ENCODE measurements at regions not wholly inside any gene's neighbourhood (a gene's known extent, or its start where the extent isn't known, plus 50 kb on each side); places are given as distances from the start of the nearest gene placed in this dataset.

- TF ChIP-seq CTCF (IDR thresholded peaks at IDR 0.05; ENCODE audit: insufficient read depth, low read length, severe bottlenecking): no peak
- FAIRE-seq: no peak
- no peak for DNase-seq (ENCODE audit: low read depth)
Measured at GRCh38 chr5:54695198-54695966, 177.8 kb downstream of the SNX18 start.

GRCh38 chr5:54693936-54694657, 176.5 kb downstream of the SNX18 start:
- no peak for FAIRE-seq
- H3K36me3 ChIP-seq (ENCODE audit: control insufficient read depth, insufficient read depth, low read length): no peaks in the 10 kb centered on the region
- TF ChIP-seq CTCF (IDR thresholded peaks at IDR 0.05; ENCODE audit: insufficient read depth, low read length, severe bottlenecking): no peak
- H3K27me3 ChIP-seq (ENCODE audit: control insufficient read depth, insufficient read depth, low read length): no peaks in the 10 kb centered on the region
- H3K4me3 ChIP-seq (ENCODE audit: low read depth, low read length): no peak overlapping the region
- no peak for DNase-seq (ENCODE audit: low read depth)

More at GRCh38 chr5:54695198-54695966, 177.8 kb downstream of the SNX18 start:
- H3K27me3 ChIP-seq (ENCODE audit: control insufficient read depth, insufficient read depth, low read length): no peaks in the 10 kb centered on the region
- H3K4me3 ChIP-seq (ENCODE audit: low read depth, low read length): no peak overlapping the region
- no peaks in the 10 kb centered on the region for H3K36me3 ChIP-seq (ENCODE audit: control insufficient read depth, insufficient read depth, low read length)

- FAIRE-seq: no peak
- DNase-seq (ENCODE audit: low read depth): no peak
- Histone ChIP-seq H3K4me3 (ENCODE audit: low read depth, low read length) (no peak overlapping the region), H3K27me3 (ENCODE audit: control insufficient read depth, insufficient read depth, low read length) (no peaks in the 10 kb centered on the region), H3K36me3 (ENCODE audit: control insufficient read depth, insufficient read depth, low read length) (no peaks in the 10 kb centered on the region)
- no peak for TF ChIP-seq CTCF (IDR thresholded peaks at IDR 0.05; ENCODE audit: insufficient read depth, low read length, severe bottlenecking)
Measured at GRCh38 chr5:54692631-54693030, 175.1 kb downstream of the SNX18 start.

GRCh38 chr5:54691656-54692055, 174.1 kb downstream of the SNX18 start:
- H3K27me3 ChIP-seq (ENCODE audit: control insufficient read depth, insufficient read depth, low read length): no peaks in the 10 kb centered on the region
- no peak overlapping the region for H3K4me3 ChIP-seq (ENCODE audit: low read depth, low read length)
- no peak for TF ChIP-seq CTCF (IDR thresholded peaks at IDR 0.05; ENCODE audit: insufficient read depth, low read length, severe bottlenecking)
- H3K36me3 ChIP-seq (ENCODE audit: control insufficient read depth, insufficient read depth, low read length): no peaks in the 10 kb centered on the region
- DNase-seq (ENCODE audit: low read depth) (no peak), FAIRE-seq (no peak)

GRCh38 chr5:54689411-54690251, 172.1 kb downstream of the SNX18 start:
- no peak for FAIRE-seq

More at GRCh38 chr5:54689411-54690251, 172.1 kb downstream of the SNX18 start:
- no peaks in the 10 kb centered on the region for H3K36me3 ChIP-seq (ENCODE audit: control insufficient read depth, insufficient read depth, low read length)
- no peak overlapping the region for H3K4me3 ChIP-seq (ENCODE audit: low read depth, low read length)
- TF ChIP-seq CTCF (IDR thresholded peaks at IDR 0.05; ENCODE audit: insufficient read depth, low read length, severe bottlenecking): no peak
- H3K27me3 ChIP-seq (ENCODE audit: control insufficient read depth, insufficient read depth, low read length): no peaks in the 10 kb centered on the region
- DNase-seq (ENCODE audit: low read depth): no peak

Measured in bronchial epithelial cell (primary cell).